NCI-H2029 (cell line): ENCODE measurements at regions not wholly inside any gene's neighbourhood (a gene's known extent, or its start where the extent isn't known, plus 50 kb on each side); places are given as distances from the start of the nearest gene placed in this dataset.

Experiments used
- DNase-seq: peaks from one replicate; lab custom pipeline; 2025; lab: John Stamatoyannopoulos, UW

GRCh38 chr5:31137676-31138075 is 55.8 kb upstream of the CDH6 start:
- no peak for DNase-seq

GRCh38 chr5:31135542-31135941 is 57.9 kb upstream of the CDH6 start:
- DNase-seq, result no peak

- DNase-seq, result no peak
Observed at GRCh38 chr5:31133488-31133887, 60.0 kb upstream of the CDH6 start.

GRCh38 chr5:31131381-31131891 is 62.0 kb upstream of the CDH6 start:
- no peak for DNase-seq

- DNase-seq, result no peak
Observed at GRCh38 chr5:31130676-31131075, 62.8 kb upstream of the CDH6 start.

- DNase-seq, result no peak
Observed at GRCh38 chr5:31124651-31125305, 68.7 kb upstream of the CDH6 start.

- DNase-seq, result no peak
Observed at GRCh38 chr5:31124026-31124425, 69.5 kb upstream of the CDH6 start.

GRCh38 chr5:31122998-31123951 is 70.2 kb upstream of the CDH6 start:
- no peak for DNase-seq

- DNase-seq, result no peak
Observed at GRCh38 chr5:31121224-31121623, 72.3 kb upstream of the CDH6 start.

GRCh38 chr5:31120642-31120948 is 72.9 kb upstream of the CDH6 start:
- no peak for DNase-seq

- no peak for DNase-seq
Observed at GRCh38 chr5:31119938-31120641, 73.4 kb upstream of the CDH6 start.

GRCh38 chr5:31116466-31117031 is 76.9 kb upstream of the CDH6 start:
- no peak for DNase-seq

- no peak for DNase-seq
Observed at GRCh38 chr5:31114817-31115216, 78.7 kb upstream of the CDH6 start.

- no peak for DNase-seq
Observed at GRCh38 chr5:31113666-31114350, 79.7 kb upstream of the CDH6 start.

GRCh38 chr5:31113101-31113500 is 80.4 kb upstream of the CDH6 start:
- DNase-seq, result no peak

GRCh38 chr5:31107091-31107518 is 86.4 kb upstream of the CDH6 start:
- no peak for DNase-seq

- DNase-seq, result no peak
Observed at GRCh38 chr5:31106691-31107090, 86.8 kb upstream of the CDH6 start.

- DNase-seq, result no peak
Observed at GRCh38 chr5:31106278-31106677, 87.2 kb upstream of the CDH6 start.

- DNase-seq, result no peak
Observed at GRCh38 chr5:31104775-31105174, 88.7 kb upstream of the CDH6 start.

- DNase-seq, result no peak
Observed at GRCh38 chr5:31100781-31101310, 92.6 kb upstream of the CDH6 start.

GRCh38 chr5:31100047-31100575 is 93.4 kb upstream of the CDH6 start:
- no peak for DNase-seq
